ENCODE measurements at regions not wholly inside any gene's neighbourhood (a gene's known extent, or its start where the extent isn't known, plus 50 kb on each side); places are given as distances from the start of the nearest gene placed in this dataset.
"Not testable (repeated sequence)": the region's sequence is repeated elsewhere in the genome, so short reads cannot be mapped to it uniquely, and the experiment has no call there.

DNA sequence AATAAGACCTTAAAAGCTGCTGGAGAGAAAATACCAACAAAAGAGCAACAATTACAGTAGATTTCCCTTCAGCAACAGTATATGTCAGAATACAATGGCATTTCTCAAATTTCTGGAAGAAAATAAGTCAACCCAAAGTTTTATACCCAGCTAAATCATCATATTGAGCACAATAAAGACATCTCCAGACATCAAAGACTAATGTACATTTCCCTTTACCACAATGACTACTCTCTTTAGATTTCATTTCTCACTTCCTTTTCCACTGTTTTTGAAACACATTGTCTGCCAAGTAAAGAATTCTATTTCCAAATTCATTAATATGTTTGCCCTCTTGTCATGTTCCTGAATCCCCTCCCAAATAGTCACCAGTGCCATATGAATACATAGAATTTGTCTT lies 111.4 kb downstream of the POU4F1 start:
- Histone ChIP-seq H3K9me2 (ENCODE audit: insufficient read depth, low read length) (no peaks in the 10 kb centered on the region), H2AFZ (ENCODE audit: low read depth, low read length) (no peak overlapping the region), H3K36me3 (ENCODE audit: insufficient read depth, low read length) (no peaks in the 10 kb centered on the region), H4K20me1 (ENCODE audit: insufficient read depth) (no peaks in the 10 kb centered on the region), H3K27ac (ENCODE audit: low read length) (no peak overlapping the region), H3K79me2 (replicated peaks; ENCODE audit: insufficient read depth, low read length) (no peaks in the 10 kb centered on the region), H3K9ac (ENCODE audit: low read length) (no peak overlapping the region), H3K4me3 (ENCODE audit: low read length) (no peak overlapping the region), H3K27me3 (ENCODE audit: insufficient read depth, low read depth, low read length) (no peaks in the 10 kb centered on the region), H3K4me2 (ENCODE audit: low read length) (no peak overlapping the region), H3F3A (ENCODE audit: insufficient read depth, low read length, poor library complexity, severe bottlenecking) (no peaks in the 10 kb centered on the region), H3K9me3 (ENCODE audit: low read length) (no peaks in the 10 kb centered on the region)
- TF ChIP-seq TAF1 (IDR thresholded peaks at IDR 0.05; ENCODE audit: low read depth), result no peak
- TF ChIP-seq, protein P1, sequence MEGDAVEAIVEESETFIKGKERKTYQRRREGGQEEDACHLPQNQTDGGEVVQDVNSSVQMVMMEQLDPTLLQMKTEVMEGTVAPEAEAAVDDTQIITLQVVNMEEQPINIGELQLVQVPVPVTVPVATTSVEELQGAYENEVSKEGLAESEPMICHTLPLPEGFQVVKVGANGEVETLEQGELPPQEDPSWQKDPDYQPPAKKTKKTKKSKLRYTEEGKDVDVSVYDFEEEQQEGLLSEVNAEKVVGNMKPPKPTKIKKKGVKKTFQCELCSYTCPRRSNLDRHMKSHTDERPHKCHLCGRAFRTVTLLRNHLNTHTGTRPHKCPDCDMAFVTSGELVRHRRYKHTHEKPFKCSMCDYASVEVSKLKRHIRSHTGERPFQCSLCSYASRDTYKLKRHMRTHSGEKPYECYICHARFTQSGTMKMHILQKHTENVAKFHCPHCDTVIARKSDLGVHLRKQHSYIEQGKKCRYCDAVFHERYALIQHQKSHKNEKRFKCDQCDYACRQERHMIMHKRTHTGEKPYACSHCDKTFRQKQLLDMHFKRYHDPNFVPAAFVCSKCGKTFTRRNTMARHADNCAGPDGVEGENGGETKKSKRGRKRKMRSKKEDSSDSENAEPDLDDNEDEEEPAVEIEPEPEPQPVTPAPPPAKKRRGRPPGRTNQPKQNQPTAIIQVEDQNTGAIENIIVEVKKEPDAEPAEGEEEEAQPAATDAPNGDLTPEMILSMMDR (IDR thresholded peaks at IDR 0.05; ENCODE audit: poor library complexity, severe bottlenecking), result no peak
- no peak for TF ChIP-seq EZH2 (IDR thresholded peaks at IDR 0.05; ENCODE audit: borderline replicate concordance, insufficient read depth, low read length, poor library complexity, severe bottlenecking)
- no peak for TF ChIP-seq POLR2AphosphoS5 (IDR thresholded peaks at IDR 0.05)
- no peak for TF ChIP-seq SMC3 (conservative IDR thresholded peaks at IDR 0.05; ENCODE audit: poor library complexity)
- TF ChIP-seq, protein P2, sequence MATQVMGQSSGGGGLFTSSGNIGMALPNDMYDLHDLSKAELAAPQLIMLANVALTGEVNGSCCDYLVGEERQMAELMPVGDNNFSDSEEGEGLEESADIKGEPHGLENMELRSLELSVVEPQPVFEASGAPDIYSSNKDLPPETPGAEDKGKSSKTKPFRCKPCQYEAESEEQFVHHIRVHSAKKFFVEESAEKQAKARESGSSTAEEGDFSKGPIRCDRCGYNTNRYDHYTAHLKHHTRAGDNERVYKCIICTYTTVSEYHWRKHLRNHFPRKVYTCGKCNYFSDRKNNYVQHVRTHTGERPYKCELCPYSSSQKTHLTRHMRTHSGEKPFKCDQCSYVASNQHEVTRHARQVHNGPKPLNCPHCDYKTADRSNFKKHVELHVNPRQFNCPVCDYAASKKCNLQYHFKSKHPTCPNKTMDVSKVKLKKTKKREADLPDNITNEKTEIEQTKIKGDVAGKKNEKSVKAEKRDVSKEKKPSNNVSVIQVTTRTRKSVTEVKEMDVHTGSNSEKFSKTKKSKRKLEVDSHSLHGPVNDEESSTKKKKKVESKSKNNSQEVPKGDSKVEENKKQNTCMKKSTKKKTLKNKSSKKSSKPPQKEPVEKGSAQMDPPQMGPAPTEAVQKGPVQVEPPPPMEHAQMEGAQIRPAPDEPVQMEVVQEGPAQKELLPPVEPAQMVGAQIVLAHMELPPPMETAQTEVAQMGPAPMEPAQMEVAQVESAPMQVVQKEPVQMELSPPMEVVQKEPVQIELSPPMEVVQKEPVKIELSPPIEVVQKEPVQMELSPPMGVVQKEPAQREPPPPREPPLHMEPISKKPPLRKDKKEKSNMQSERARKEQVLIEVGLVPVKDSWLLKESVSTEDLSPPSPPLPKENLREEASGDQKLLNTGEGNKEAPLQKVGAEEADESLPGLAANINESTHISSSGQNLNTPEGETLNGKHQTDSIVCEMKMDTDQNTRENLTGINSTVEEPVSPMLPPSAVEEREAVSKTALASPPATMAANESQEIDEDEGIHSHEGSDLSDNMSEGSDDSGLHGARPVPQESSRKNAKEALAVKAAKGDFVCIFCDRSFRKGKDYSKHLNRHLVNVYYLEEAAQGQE (IDR thresholded peaks at IDR 0.05; ENCODE audit: borderline replicate concordance), result no peak
- TF ChIP-seq EP300 (conservative IDR thresholded peaks at IDR 0.05; ENCODE audit: poor library complexity, severe bottlenecking), result no peak

DNA sequence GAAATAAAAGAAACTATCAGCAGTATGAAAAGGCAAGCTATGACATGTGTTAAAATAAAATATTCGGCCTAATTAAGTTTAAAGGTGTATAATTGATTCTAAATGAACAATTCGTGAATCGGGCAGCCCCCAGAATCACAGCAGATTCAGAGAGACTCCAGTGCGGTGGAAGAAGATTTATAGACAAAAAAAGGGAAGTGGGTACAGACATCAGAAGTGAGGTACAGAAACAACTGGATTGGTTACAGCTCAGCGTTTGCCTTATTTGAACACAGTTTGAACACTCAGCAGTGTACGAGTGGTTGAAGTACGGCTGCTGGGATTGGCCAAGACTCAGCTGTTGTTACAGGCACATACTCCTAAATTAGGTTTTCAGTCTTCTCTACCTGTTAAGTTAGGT lies 113.1 kb downstream of the POU4F1 start:
- H3K27me3 ChIP-seq (ENCODE audit: insufficient read depth, low read depth, low read length), result not testable (repeated sequence)

DNA sequence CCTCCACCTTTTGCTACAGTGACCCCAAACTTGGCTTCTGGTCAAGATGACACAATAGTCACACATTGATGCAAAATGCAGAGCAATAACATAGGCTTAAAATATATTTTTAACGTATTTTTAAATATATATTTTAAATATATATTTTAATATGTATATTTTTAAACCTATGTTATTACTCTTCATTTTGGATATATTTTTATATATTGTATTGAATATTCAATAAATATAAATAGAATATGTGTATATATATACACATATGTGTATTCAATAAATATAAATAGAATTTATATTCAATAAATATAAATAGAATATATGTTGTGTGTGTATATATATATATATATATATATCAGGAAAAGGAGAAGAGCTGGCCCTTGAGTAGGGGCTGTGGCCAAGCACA lies 115.6 kb downstream of the POU4F1 start:
- H4K20me1 ChIP-seq (ENCODE audit: insufficient read depth), result no peaks in the 10 kb centered on the region
- H3K27ac ChIP-seq (ENCODE audit: low read length), result no peak overlapping the region
- H3K9me2 ChIP-seq (ENCODE audit: insufficient read depth, low read length), result no peaks in the 10 kb centered on the region
- H2AFZ ChIP-seq (ENCODE audit: low read depth, low read length), result no peak overlapping the region
- TF ChIP-seq, protein P1 (IDR thresholded peaks at IDR 0.05; ENCODE audit: poor library complexity, severe bottlenecking), result no peak
- TF ChIP-seq TAF1 (IDR thresholded peaks at IDR 0.05; ENCODE audit: low read depth) (no peak), EP300 (conservative IDR thresholded peaks at IDR 0.05; ENCODE audit: poor library complexity, severe bottlenecking) (no peak), SMC3 (conservative IDR thresholded peaks at IDR 0.05; ENCODE audit: poor library complexity) (no peak), MXI1 (conservative IDR thresholded peaks at IDR 0.05; ENCODE audit: poor library complexity, severe bottlenecking) (no peak), EZH2 (IDR thresholded peaks at IDR 0.05; ENCODE audit: borderline replicate concordance, insufficient read depth, low read length, poor library complexity, severe bottlenecking) (no peak), RAD21 (conservative IDR thresholded peaks at IDR 0.05) (no peak), POLR2AphosphoS5 (IDR thresholded peaks at IDR 0.05) (no peak)
- TF ChIP-seq, protein P2 (IDR thresholded peaks at IDR 0.05; ENCODE audit: borderline replicate concordance), result no peak
- H3F3A ChIP-seq (ENCODE audit: insufficient read depth, low read length, poor library complexity, severe bottlenecking), result no peaks in the 10 kb centered on the region
- H3K79me2 ChIP-seq (replicated peaks; ENCODE audit: insufficient read depth, low read length), result no peaks in the 10 kb centered on the region
- H3K36me3 ChIP-seq (ENCODE audit: insufficient read depth, low read length), result no peaks in the 10 kb centered on the region
- no peak overlapping the region for H3K9ac ChIP-seq (ENCODE audit: low read length)
- H3K9me3 ChIP-seq (ENCODE audit: low read length), result no peaks in the 10 kb centered on the region
- H3K4me2 ChIP-seq (ENCODE audit: low read length), result no peak overlapping the region
- H3K27me3 ChIP-seq (ENCODE audit: insufficient read depth, low read depth, low read length), result no peaks in the 10 kb centered on the region
- no peak overlapping the region for H3K4me3 ChIP-seq (ENCODE audit: low read length)

More for the DNA sequence above, 113.1 kb downstream of the POU4F1 start:
- not testable (repeated sequence) for H3K9ac ChIP-seq (ENCODE audit: low read length); H3F3A ChIP-seq (ENCODE audit: insufficient read depth, low read length, poor library complexity, severe bottlenecking); H2AFZ ChIP-seq (ENCODE audit: low read depth, low read length); H3K27ac ChIP-seq (ENCODE audit: low read length); H3K79me2 ChIP-seq (replicated peaks; ENCODE audit: insufficient read depth, low read length); H4K20me1 ChIP-seq (ENCODE audit: insufficient read depth); H3K9me3 ChIP-seq (ENCODE audit: low read length); H3K9me2 ChIP-seq (ENCODE audit: insufficient read depth, low read length); H3K4me3 ChIP-seq (ENCODE audit: low read length); H3K4me2 ChIP-seq (ENCODE audit: low read length); H3K36me3 ChIP-seq (ENCODE audit: insufficient read depth, low read length)

Data from neural cell (in vitro differentiated cells).